HFF-Myc (cell line): ENCODE measurements at regions not wholly inside any gene's neighbourhood (a gene's known extent, or its start where the extent isn't known, plus 50 kb on each side); places are given as distances from the start of the nearest gene placed in this dataset.

ENCODE experiments used
- DNase-seq: peaks from one replicate; pipeline ENCODE4 v3.0.0-alpha.2; 2011; ENCODE audit warnings: low read depth; ENCODE audit errors: extremely low read depth
- H3K4me3 ChIP-seq: replicated peaks from 2 replicates; pipeline ENCODE4 v1.5.1; 2011; ENCODE audit warnings: low read depth, mild to moderate bottlenecking, control low read depth, low read length
- TF ChIP-seq, protein P1 (sequence below): IDR thresholded peaks from 2 replicates; pipeline ENCODE4 v1.5.1; 2012; ENCODE audit warnings: mild to moderate bottlenecking, low read depth, low read length, control low read depth; ENCODE audit errors: missing control alignments

DNA sequence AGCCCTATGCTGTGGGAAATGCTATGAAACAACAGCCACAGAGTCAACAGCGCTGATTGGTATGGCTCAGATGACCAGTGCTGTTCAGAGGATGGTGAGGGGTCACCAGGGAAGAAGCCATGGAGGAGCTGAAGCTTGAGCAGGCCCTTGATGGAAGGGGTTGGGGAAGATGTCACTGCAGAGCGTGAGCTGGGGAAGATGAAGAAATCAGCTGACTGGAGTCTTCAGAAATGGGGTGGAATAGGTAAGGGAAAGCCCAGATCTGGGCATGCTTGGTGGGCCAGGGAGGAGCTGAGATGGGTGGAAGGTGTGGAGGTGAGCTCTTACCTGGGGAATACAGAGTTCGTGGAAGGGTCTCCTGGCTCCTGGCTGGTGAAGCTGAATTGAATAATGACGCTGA lies 105.4 kb upstream of the PLET1 start:
- H3K4me3 ChIP-seq, result no peak overlapping the region
- no peak for DNase-seq
- TF ChIP-seq, protein P1, sequence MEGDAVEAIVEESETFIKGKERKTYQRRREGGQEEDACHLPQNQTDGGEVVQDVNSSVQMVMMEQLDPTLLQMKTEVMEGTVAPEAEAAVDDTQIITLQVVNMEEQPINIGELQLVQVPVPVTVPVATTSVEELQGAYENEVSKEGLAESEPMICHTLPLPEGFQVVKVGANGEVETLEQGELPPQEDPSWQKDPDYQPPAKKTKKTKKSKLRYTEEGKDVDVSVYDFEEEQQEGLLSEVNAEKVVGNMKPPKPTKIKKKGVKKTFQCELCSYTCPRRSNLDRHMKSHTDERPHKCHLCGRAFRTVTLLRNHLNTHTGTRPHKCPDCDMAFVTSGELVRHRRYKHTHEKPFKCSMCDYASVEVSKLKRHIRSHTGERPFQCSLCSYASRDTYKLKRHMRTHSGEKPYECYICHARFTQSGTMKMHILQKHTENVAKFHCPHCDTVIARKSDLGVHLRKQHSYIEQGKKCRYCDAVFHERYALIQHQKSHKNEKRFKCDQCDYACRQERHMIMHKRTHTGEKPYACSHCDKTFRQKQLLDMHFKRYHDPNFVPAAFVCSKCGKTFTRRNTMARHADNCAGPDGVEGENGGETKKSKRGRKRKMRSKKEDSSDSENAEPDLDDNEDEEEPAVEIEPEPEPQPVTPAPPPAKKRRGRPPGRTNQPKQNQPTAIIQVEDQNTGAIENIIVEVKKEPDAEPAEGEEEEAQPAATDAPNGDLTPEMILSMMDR, result no peak

DNA sequence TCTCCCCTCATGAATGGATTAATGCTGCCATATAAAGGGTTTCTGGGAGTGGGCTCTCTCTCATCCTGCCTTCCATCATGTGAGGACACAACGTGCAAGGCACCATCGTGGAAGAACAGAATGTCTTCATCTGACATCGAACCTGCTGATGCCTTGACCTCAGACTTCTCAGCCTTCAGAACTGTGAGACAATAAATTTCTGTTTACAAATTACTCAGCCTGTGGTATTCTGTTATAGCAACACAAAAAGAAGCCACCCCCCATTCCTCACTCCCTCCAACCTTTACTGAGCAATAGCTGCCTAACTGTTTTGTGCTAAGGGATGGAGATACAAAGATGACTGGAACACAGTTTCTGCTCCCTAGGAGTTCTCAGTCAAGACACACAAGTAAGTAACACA lies 106.1 kb upstream of the PLET1 start:
- no peak overlapping the region for H3K4me3 ChIP-seq
- TF ChIP-seq, protein P1, result no peak
- DNase-seq, result no peak

DNA sequence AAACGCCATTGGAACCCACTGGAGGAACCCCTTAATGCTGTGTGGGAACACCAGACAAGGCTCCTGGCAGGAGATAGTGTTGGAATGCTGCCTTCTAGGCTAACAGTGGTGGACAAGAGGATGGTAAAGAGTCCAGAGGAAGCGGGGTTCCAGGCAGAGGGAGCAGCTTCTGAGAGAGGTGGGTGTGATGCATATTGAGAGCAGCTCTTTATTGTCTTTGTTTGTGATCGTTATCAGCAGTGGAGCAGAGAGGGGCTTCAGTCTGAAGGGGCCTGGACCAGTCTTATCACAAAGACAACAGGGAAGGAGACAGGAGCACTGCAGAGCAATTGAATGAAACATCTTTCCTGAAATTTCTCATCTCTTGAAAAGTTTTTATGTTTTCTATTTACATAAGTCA lies 106.8 kb upstream of the PLET1 start:
- H3K4me3 ChIP-seq, result no peak overlapping the region
- TF ChIP-seq, protein P1, result no peak

DNA sequence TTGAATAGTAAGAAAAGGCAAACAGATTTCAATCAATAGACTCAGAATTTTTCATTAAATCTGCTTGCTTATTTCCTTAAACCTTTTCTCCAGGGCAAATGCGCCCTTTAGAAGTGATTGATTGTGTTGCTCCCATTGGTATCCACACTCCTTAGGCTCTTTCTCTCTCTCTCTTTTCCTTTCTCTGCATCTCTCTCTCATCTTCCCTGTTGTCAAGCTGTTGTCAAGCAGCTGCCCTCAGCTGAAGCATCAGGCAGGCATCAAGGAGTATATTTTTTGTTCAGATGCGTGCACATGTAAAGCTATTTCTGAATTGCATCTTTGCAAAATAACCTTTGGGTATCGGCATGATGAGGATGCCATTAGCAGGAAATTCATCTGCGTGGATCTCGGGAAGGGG lies 107.2 kb upstream of the PLET1 start:
- no peak overlapping the region for H3K4me3 ChIP-seq
- no peak for DNase-seq
- TF ChIP-seq, protein P1, result no peak

More for the DNA sequence above, 106.8 kb upstream of the PLET1 start:
- no peak for DNase-seq

DNA sequence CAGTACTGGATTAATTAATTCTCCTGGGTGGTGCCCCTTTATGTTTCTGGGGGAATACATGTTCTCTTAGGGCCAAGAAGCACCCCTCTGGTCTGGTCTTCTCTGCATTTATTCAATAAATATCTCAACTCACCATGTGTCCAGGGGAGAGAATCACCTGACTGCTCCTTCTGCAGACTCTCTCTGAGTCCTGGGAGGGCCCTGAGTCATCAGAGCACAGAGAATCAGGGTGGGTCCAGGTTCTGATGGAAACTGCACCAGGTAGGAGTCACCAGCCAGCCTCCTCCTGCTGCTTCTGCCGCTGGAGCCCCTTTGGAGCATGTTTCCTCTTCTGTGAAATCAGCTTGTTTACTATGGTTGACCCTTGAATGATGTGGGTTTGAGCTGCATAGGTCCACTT lies 107.7 kb upstream of the PLET1 start:
- no peak overlapping the region for H3K4me3 ChIP-seq
- TF ChIP-seq, protein P1, result no peak
- no peak for DNase-seq

DNA sequence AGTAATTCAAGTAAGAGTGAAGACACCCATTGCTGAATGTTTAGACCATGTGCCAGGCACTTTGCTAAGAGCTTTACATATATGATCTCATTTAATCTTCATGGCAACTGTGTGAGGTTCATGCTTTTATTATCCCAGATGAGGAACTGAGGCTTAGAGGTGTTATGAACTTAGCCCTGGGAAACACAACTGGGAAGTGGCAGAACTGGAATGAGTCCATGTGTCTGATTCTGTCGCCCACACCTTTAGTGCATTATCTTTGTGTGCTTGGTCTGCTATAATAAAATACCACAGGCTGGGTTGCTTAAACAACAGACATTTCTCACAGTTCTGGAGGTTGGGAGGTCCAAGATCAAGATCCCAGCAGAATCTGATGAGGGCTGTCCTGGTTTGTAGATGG lies 108.7 kb upstream of the PLET1 start:
- DNase-seq, result no peak
- no peak overlapping the region for H3K4me3 ChIP-seq
- TF ChIP-seq, protein P1, result no peak

DNA sequence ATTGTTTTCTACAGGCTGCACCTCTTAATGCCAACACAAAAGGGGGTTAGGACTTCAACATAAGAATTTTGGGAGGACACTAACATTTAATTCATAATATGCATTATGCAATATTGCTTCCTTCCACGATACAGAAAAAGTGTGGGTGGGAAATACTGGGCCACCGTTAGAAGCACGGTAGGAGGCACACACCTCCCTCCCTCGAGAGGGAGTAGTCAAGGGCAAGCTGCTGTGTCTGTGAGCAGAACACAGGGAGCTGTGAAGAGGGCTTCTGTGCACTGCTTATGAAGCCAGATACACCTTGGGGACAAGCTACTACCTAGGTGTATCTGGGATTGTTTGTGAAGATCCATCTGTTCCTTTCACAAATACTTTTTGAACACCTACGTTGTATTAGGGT lies 109.3 kb upstream of the PLET1 start:
- TF ChIP-seq, protein P1, result no peak
- DNase-seq, result no peak
- no peak overlapping the region for H3K4me3 ChIP-seq
